GM18867 (cell line): ENCODE measurements at regions not wholly inside any gene's neighbourhood (a gene's known extent, or its start where the extent isn't known, plus 50 kb on each side); places are given as distances from the start of the nearest gene placed in this dataset.
"Not testable (repeated sequence)": the region's sequence is repeated elsewhere in the genome, so short reads cannot be mapped to it uniquely, and the experiment has no call there.

Experiments
- ATAC-seq: cut with Tn5 transposase; IDR thresholded peaks from one replicate; pipeline ENCODE4 v1.9.1; 2021; ENCODE audit warnings: mild to moderate bottlenecking, moderate library complexity; ENCODE audit not compliant: unreplicated experiment

DNA sequence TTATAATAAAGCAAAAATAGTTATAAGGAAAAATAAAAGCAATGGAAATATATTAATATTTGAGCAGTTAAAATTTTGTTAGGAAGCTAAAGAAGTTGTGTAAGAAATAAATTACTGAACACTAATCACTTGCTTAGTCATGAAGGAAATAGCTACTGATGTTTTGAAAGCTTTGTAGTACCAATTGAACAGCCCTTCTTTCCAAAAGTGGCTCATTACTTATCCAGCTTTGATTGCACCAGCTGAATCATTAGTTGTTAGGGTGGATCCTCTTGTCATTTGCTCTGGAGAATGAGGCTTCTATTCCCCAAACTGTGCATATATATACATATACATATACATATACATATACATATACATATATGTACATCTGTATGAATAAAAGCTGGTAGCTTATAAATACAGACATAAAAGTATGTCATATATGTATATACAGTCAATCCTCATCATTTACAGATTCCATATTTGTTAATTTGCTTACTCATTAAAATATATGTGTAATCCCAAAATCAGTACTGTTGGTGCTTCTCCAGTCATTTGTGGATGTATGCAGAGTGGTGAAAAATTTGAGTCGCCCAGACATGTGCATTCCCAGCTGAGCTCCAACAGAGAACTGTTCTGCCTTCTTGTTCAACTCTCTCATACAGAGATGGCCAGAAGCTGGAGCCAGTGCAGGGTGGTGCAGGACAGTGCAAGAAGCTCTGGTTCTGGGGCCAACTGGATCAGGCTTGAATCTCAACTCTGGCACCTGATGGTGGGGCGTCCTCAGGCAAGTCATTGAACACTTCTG, 214.1 kb downstream of the RPAP3 start:
- no peak for ATAC-seq

GRCh38 chr12:47488888-47489287, 216.9 kb downstream of the RPAP3 start:
- no peak for ATAC-seq

GRCh38 chr12:47481041-47481440, 224.8 kb downstream of the RPAP3 start:
- ATAC-seq, result no peak

DNA sequence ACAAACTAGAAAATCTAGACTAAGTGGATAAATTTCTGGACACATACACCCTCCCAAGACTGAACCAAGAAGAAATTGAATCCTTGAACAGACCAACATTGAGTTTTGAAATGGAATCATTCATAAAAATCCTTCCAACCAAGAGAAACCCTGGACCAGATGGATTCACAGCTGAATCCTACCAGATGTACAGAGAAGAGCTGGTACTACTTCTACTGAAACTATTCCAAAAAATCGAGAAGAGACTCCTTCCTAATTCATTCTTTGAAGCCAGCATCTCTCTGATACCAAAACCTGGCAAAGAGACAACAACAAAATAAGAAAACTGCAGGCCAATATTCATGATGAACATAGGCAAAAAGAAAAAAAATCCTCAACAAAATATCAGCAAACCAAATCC, 227.4 kb downstream of the RPAP3 start:
- ATAC-seq, result no peak

DNA sequence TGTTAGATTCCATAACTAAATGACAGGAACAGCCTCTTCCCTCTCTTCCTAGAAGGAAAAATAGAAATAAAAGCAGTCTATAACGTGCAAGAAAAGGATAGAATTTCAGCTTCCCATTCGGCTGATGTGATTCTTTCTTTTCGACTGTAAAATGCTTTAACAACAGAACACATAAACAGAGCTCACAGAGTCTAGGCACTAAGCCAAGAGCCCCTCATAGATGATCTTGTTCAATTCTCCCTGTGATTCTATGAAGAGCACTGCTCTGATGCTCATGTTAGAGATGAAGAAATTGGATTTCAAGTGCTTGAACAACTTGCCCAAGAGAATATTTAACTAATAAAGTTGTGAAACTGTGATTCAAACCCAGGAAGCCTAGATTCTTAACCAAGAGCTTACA, 232.7 kb downstream of the RPAP3 start:
- ATAC-seq, result no peak

- ATAC-seq, result not testable (repeated sequence)
These were observed 235.5 kb downstream of the RPAP3 start for GRCh38 chr12:47470349-47470748.

DNA sequence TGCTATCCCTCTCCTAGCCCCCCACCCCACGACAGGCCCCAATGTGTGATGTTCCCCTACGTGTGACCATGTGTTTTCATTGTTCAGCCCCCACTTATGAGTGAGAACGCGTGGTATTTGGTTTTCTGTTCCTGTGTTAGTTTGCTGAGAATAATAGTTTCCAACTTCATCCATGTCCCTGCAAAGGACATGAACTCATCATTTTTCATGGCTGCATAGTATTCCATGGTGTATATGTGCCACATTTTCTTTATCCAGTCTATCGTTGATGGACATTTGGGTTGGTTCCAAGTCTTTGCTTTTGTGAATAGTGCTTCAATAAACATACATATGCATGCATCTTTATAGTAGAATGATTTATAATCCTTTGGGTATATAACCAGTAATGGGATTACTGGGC, 241.9 kb downstream of the RPAP3 start:
- not testable (repeated sequence) for ATAC-seq

DNA sequence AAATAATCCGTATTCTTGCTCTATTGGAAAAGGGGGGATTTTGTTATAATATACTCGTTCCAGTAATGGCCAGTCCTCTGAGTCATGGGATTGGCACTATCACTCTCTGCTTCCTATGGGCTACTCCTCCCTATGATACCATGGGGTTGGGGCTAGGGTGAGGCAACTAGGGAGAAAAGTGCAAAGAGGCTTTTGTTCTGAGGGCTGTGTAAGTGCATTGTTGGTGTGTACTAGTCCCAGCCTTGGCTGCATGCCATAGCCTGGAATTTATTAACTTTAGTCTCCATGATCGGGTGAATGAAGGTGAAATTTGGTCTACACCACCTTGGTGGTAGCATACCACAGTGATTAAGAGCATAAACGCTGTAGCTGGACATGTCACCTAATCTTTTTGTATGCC, 247.6 kb downstream of the RPAP3 start:
- ATAC-seq, result no peak

- no peak for ATAC-seq
These were observed 256.0 kb downstream of the RPAP3 start for GRCh38 chr12:47449797-47450196.

GRCh38 chr12:47442310-47442709, 263.5 kb downstream of the RPAP3 start:
- no peak for ATAC-seq

DNA sequence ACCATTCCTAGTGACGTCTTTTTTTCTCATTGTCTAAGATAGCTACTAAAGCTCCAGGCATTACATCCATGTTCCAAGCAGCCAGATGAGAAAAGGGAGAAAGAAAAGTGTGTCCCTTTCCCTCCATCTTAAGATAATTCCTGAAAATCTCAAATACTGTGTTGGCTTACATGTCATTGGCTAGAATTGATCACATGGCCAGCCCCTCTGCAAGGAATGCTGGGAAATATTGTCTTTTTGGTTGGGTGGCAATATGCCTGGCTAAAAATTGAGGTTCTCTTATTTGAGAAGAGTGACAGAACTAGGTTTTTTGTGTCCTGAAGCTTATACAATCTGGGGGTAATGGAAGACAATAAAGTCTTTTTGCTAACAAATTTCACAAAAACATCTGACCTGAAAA, 264.3 kb downstream of the RPAP3 start:
- no peak for ATAC-seq

GRCh38 chr12:47438175-47438574, 267.7 kb downstream of the RPAP3 start:
- ATAC-seq, result no peak

GRCh38 chr12:47437570-47437969, 268.3 kb downstream of the RPAP3 start:
- ATAC-seq, result no peak

DNA sequence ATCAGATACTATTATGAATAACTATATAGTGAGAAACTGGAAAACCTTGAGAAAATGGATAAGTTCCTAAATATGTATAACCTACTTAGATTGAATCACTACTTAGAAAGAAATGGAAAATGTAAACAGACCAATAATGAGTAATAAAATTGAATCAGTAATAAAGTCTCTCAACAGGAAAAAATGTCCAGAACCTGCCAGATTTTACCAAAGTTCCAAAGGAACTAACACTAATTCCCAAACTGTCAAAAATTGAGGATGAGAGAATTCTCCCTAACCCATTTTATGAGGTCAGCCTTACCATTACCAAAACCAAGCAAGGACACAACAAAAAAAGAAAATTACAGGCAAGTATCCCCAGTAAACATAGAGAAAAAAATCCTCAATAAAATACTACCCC, 272.0 kb downstream of the RPAP3 start:
- ATAC-seq, result no peak

DNA sequence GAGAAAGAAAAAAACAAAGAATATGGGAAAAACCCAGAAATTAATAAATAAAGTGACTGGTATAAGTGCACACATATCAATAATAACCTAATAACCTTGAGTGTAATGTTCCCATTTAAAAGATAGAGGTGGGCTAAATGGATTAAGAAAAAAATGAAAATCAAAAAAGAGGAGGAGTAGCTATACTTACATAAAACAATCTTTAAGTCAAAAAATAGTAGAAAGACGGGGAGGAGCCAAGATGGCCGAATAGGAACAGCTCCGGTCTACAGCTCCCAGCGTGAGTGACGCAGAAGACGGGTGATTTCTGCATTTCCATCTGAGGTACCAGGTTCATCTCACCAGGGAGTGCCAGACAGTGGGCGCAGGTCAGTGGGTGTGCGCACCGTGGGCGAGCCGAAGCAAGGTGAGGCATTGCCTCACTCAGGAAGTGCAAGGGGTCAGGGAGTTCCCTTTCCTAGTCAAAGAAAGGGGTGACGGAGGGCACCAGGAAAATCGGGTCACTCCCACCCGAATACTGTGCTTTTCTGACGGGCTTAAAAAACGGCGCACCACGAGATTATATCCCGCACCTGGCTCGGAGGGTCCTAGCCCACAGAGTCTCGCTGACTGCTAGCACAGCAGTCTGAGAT, 279.0 kb downstream of the RPAP3 start:
- ATAC-seq, result not testable (repeated sequence)

- ATAC-seq, result no peak
These were observed 283.2 kb downstream of the RPAP3 start for GRCh38 chr12:47422611-47423010.

- no peak for ATAC-seq
These were observed 286.3 kb downstream of the RPAP3 start for GRCh38 chr12:47419497-47419896.

- ATAC-seq, result no peak
These were observed 287.9 kb downstream of the RPAP3 start for GRCh38 chr12:47417955-47418354.

- ATAC-seq, result no peak
These were observed 288.7 kb downstream of the RPAP3 start for GRCh38 chr12:47417121-47417520.

DNA sequence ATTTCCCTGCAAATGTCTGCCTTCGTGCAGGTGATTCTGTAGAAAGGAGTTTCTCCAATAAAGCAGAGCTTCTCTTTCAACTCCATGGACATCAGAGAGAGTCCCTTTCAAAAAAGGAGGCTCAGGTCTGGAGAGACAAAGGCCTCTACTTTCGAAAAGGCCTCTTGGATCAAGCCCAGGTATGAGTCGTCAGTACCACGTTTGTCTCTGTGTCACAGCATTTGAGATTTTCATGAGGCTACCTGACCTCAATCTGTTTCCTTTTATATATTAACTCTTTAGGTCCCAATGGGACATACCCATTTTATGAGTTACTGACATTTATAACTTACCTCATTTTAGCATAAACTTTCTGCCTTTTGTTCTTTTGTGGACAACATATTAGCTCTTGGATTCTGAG, 290.8 kb downstream of the RPAP3 start:
- ATAC-seq, result no peak

- no peak for ATAC-seq
These were observed 291.3 kb downstream of the RPAP3 start for GRCh38 chr12:47414511-47414910.

GRCh38 chr12:47413806-47414205, 292.0 kb downstream of the RPAP3 start:
- ATAC-seq, result no peak
